Fibroblast of lung (primary cell): ENCODE measurements at regions not wholly inside any gene's neighbourhood (a gene's known extent, or its start where the extent isn't known, plus 50 kb on each side); places are given as distances from the start of the nearest gene placed in this dataset.
A peak's percentile ranks its signal among the peaks of the same experiment; 100 is the strongest.

Experiments used
- DNase-seq, 2 donors: peaks; one replicate each; pipeline versions ENCODE4 v3.0.0 to v3.0.0-alpha.2; 2010; ENCODE audit warnings: low read depth in 2 of 2
- H2AFZ ChIP-seq: 2 replicates; pipeline ENCODE4 v1.5.1; 2012; ENCODE audit warnings: low read length, control low read depth, inconsistent platforms
- H3K27ac ChIP-seq: 2 replicates; pipeline ENCODE4 v1.5.1; 2011; ENCODE audit warnings: low read length, control low read depth; ENCODE audit not compliant: insufficient read depth
- H3K27me3 ChIP-seq: 2 replicates; pipeline ENCODE4 v1.5.1; 2011; ENCODE audit warnings: mild to moderate bottlenecking, low read length; ENCODE audit not compliant: control insufficient read depth, insufficient read depth
- H3K36me3 ChIP-seq: 2 replicates; pipeline ENCODE4 v1.5.1; 2011; ENCODE audit warnings: low read length; ENCODE audit not compliant: control insufficient read depth, insufficient read depth
- H3K4me1 ChIP-seq: 2 replicates; pipeline ENCODE4 v1.5.1; 2011; ENCODE audit warnings: low read length; ENCODE audit not compliant: control insufficient read depth, insufficient read depth; ENCODE audit errors: extremely low read depth
- H3K4me2 ChIP-seq: 2 replicates; pipeline ENCODE4 v1.5.1; 2011; ENCODE audit warnings: low read length, control low read depth; ENCODE audit not compliant: insufficient read depth; ENCODE audit errors: extremely low read depth
- H3K4me3 ChIP-seq, 4 experiments: fragments of 200-600 bp in 1 of 4; sonication (generic) in 1 of 4; replicated peaks in 1 of 4; 2 replicates each; pipeline ENCODE4 v1.5.1; 2011 to 2016; ENCODE audit warnings: low read length in 4 of 4, low read depth in 3 of 4, mild to moderate bottlenecking in 3 of 4, control low read depth in 2 of 4, inconsistent platforms in 1 of 4, mixed read lengths in 1 of 4; ENCODE audit not compliant: insufficient read depth in 1 of 4; ENCODE audit errors: control extremely low read depth in 1 of 4
- H3K79me2 ChIP-seq: 2 replicates; pipeline ENCODE4 v1.5.1; 2012; ENCODE audit warnings: mild to moderate bottlenecking, low read length, inconsistent platforms; ENCODE audit not compliant: control insufficient read depth, insufficient read depth
- H3K9ac ChIP-seq: 2 replicates; pipeline ENCODE4 v1.5.1; 2011; ENCODE audit warnings: mild to moderate bottlenecking, low read length, control low read depth; ENCODE audit not compliant: insufficient read depth
- H3K9me3 ChIP-seq: 2 replicates; pipeline ENCODE4 v1.5.1; 2012; ENCODE audit warnings: low read depth, low read length; ENCODE audit not compliant: control insufficient read depth, insufficient read depth
- H4K20me1 ChIP-seq: 2 replicates; pipeline ENCODE4 v1.5.1; 2011; ENCODE audit warnings: low read length; ENCODE audit not compliant: control insufficient read depth, insufficient read depth; ENCODE audit errors: extremely low read depth
- EZH2 ChIP-seq: IDR thresholded peaks from 2 replicates; pipeline ENCODE4 v1.5.1; 2012; ENCODE audit warnings: low read length, control low read depth, mild to moderate bottlenecking; ENCODE audit errors: missing control alignments
- TF ChIP-seq, protein P1 (sequence below), 2 donors: IDR thresholded peaks in 1 of 2; conservative IDR thresholded peaks in 1 of 2; 1 replicate in 1 of 2; 2 replicates in 1 of 2; pipeline ENCODE4 v1.5.1; 2011 to 2012; ENCODE audit warnings: low read length in 2 of 2, control low read depth in 1 of 2, inconsistent platforms in 1 of 2, low read depth in 1 of 2, mild to moderate bottlenecking in 1 of 2

GRCh38 chr3:106809041-106809440, 568.2 kb upstream of the CCDC54 start:
- H3K27me3 ChIP-seq = no peaks in the 10 kb centered on the region
- no peak overlapping the region for H2AFZ ChIP-seq
- H3K9ac ChIP-seq = no peak overlapping the region
- H3K4me3 ChIP-seq = no peak overlapping the region
- peaks cover 6% of the 10 kb centered on the region for H3K4me1 ChIP-seq
- H3K36me3 ChIP-seq = no peaks in the 10 kb centered on the region
- no peak overlapping the region for H3K27ac ChIP-seq
- H3K9me3 ChIP-seq = no peaks in the 10 kb centered on the region
- H4K20me1 ChIP-seq = no peaks in the 10 kb centered on the region
- TF ChIP-seq EZH2 = no peak
- TF ChIP-seq, protein P1, sequence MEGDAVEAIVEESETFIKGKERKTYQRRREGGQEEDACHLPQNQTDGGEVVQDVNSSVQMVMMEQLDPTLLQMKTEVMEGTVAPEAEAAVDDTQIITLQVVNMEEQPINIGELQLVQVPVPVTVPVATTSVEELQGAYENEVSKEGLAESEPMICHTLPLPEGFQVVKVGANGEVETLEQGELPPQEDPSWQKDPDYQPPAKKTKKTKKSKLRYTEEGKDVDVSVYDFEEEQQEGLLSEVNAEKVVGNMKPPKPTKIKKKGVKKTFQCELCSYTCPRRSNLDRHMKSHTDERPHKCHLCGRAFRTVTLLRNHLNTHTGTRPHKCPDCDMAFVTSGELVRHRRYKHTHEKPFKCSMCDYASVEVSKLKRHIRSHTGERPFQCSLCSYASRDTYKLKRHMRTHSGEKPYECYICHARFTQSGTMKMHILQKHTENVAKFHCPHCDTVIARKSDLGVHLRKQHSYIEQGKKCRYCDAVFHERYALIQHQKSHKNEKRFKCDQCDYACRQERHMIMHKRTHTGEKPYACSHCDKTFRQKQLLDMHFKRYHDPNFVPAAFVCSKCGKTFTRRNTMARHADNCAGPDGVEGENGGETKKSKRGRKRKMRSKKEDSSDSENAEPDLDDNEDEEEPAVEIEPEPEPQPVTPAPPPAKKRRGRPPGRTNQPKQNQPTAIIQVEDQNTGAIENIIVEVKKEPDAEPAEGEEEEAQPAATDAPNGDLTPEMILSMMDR (conservative IDR thresholded peaks at IDR 0.05 in 1 of 2, IDR thresholded peaks at IDR 0.05 in 1 of 2; ENCODE audit: low read depth in 1 of 2, low read length in 2 of 2) = no peak
- DNase-seq = no peak
- H3K4me2 ChIP-seq = no peak overlapping the region
- H3K79me2 ChIP-seq = no peaks in the 10 kb centered on the region

DNA sequence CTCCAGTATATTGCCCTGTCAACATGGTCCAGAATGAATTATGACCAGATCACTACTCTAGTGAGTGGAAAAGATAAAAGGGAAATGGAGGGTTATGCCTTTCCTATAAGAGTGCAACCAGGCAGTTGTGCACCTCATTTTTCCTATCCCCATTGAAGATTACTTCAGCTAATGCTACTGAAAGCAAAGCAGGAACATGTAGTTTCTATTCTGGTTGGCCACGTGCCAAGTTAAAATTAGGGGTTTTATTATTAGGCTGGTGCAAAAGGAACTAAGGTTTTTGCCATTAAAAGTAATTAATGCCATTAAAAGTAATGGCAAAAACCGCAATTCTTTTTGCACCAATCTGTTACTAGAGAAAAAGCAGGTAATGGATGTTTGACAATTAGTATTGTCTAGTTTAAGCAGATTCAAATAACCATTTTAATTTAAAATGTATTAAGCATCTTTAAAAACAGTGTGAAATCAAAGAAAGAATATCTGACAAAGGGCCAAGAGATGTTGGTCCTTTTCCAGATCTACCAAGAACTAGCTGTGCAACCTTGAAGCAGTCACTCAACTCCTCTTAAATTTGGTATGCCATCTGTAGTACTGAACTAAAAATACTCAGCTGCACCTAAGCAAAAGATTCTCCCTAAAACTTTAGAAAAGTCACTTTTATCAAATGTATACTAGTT, 567.5 kb upstream of the CCDC54 start:
- TF ChIP-seq, protein P1 (conservative IDR thresholded peaks at IDR 0.05 in 1 of 2, IDR thresholded peaks at IDR 0.05 in 1 of 2; ENCODE audit: low read depth in 1 of 2, low read length in 2 of 2) = no peak
- no peak for TF ChIP-seq EZH2
- Histone ChIP-seq H3K79me2 (no peaks in the 10 kb centered on the region), H3K9ac (no peak overlapping the region), H4K20me1 (no peaks in the 10 kb centered on the region), H3K36me3 (no peaks in the 10 kb centered on the region), H2AFZ (no peak overlapping the region), H3K27me3 (no peaks in the 10 kb centered on the region), H3K4me1 (peaks cover 7% of the 10 kb centered on the region), H3K27ac (no peak overlapping the region), H3K4me3 (no peak overlapping the region), H3K4me2 (no peak overlapping the region), H3K9me3 (no peaks in the 10 kb centered on the region)
- no peak for DNase-seq

- Histone ChIP-seq H2AFZ (peak overlapping the region; percentile 30), H3K9ac (no peak overlapping the region), H3K79me2 (no peaks in the 10 kb centered on the region), H4K20me1 (no peaks in the 10 kb centered on the region), H3K36me3 (no peaks in the 10 kb centered on the region), H3K4me3 (no peak overlapping the region), H3K9me3 (no peaks in the 10 kb centered on the region), H3K4me2 (no peak overlapping the region), H3K27me3 (no peaks in the 10 kb centered on the region), H3K4me1 (peaks cover 7% of the 10 kb centered on the region), H3K27ac (no peak overlapping the region)
- peak; percentile 32 to 51 for DNase-seq
- TF ChIP-seq EZH2 = no peak
- TF ChIP-seq, protein P1 (conservative IDR thresholded peaks at IDR 0.05 in 1 of 2, IDR thresholded peaks at IDR 0.05 in 1 of 2; ENCODE audit: low read depth in 1 of 2, low read length in 2 of 2) = no peak
Observed at GRCh38 chr3:106810300-106810875, 566.9 kb upstream of the CCDC54 start.
